ENCODE measurements at regions not wholly inside any gene's neighbourhood (a gene's known extent, or its start where the extent isn't known, plus 50 kb on each side); places are given as distances from the start of the nearest gene placed in this dataset.

- no peak for TF ChIP-seq HCFC1 (IDR thresholded peaks at IDR 0.05; ENCODE audit: low read depth, low read length)
- TF ChIP-seq CTCF (CRISPR knock-in tag; IDR thresholded peaks at IDR 0.05): no peak
- TF ChIP-seq ATF1 (CRISPR knock-in tag; IDR thresholded peaks at IDR 0.05): no peak
- TF ChIP-seq BRCA1 (CRISPR knock-in tag; IDR thresholded peaks at IDR 0.05): no peak
- no peak for TF ChIP-seq POLR2A (IDR thresholded peaks at IDR 0.05; ENCODE audit: insufficient read depth in 1 of 2, low read depth in 2 of 2, low read length in 2 of 2)
- TF ChIP-seq RNF2 (conservative IDR thresholded peaks at IDR 0.05; ENCODE audit: low read depth): no peak
- no peak for TF ChIP-seq CHD2 (IDR thresholded peaks at IDR 0.05; ENCODE audit: low read depth, low read length)
- no peak for TF ChIP-seq FUBP1 (CRISPR knock-in tag; IDR thresholded peaks at IDR 0.05; ENCODE audit: borderline replicate concordance)
- no peak for TF ChIP-seq CREBL2 (CRISPR knock-in tag; IDR thresholded peaks at IDR 0.05; ENCODE audit: borderline replicate concordance)
- no peak for TF ChIP-seq YY1 (IDR thresholded peaks at IDR 0.05; ENCODE audit: insufficient read depth, insufficient replicate concordance, low read depth, low read length)
- no peak for TF ChIP-seq RAD21 (CRISPR knock-in tag; IDR thresholded peaks at IDR 0.05)
- TF ChIP-seq HNF4G (IDR thresholded peaks at IDR 0.05; ENCODE audit: borderline replicate concordance, low read depth, low read length): no peak
- TF ChIP-seq HNF4G (CRISPR knock-in tag; IDR thresholded peaks at IDR 0.05; ENCODE audit: borderline replicate concordance, low read depth): no peak
- TF ChIP-seq GTF2F1 (IDR thresholded peaks at IDR 0.05; ENCODE audit: low read length): no peak
- no peak for TF ChIP-seq POLR2G (IDR thresholded peaks at IDR 0.05; ENCODE audit: low read depth, low read length)
These were observed 455.6 kb upstream of the ZP4 start for GRCh38 chr1:238346340-238346739.
